Activated CD4-positive, alpha-beta T cell treated with anti-CD3 and anti-CD28 coated beads for 4 hours (primary cell): ENCODE measurements at regions not wholly inside any gene's neighbourhood (a gene's known extent, or its start where the extent isn't known, plus 50 kb on each side); places are given as distances from the start of the nearest gene placed in this dataset.
"Not testable (repeated sequence)": the region's sequence is repeated elsewhere in the genome, so short reads cannot be mapped to it uniquely, and the experiment has no call there.

Source experiments
- DNase-seq, 2 donors: peaks; one replicate each; pipeline ENCODE4 v3.0.0-alpha.2; 2020

GRCh38 chr5:100186181-100186580 is 349.0 kb upstream of the FAM174A start:
- DNase-seq: no peak

GRCh38 chr5:100182402-100182801 is 352.8 kb upstream of the FAM174A start:
- DNase-seq: no peak

- no peak for DNase-seq
Observed at GRCh38 chr5:100175346-100175745, 359.8 kb upstream of the FAM174A start.

GRCh38 chr5:100165309-100165708 is 369.9 kb upstream of the FAM174A start:
- no peak for DNase-seq

- no peak for DNase-seq
Observed at GRCh38 chr5:100161868-100162267, 373.3 kb upstream of the FAM174A start.

- no peak for DNase-seq
Observed at GRCh38 chr5:100157066-100157465, 378.1 kb upstream of the FAM174A start.

- DNase-seq: no peak
Observed at GRCh38 chr5:100148239-100148638, 386.9 kb upstream of the FAM174A start.

GRCh38 chr5:100142607-100143006 is 392.6 kb upstream of the FAM174A start:
- no peak for DNase-seq

- no peak for DNase-seq
Observed at GRCh38 chr5:100131161-100131560, 404.0 kb upstream of the FAM174A start.

- DNase-seq: no peak
Observed at GRCh38 chr5:100130307-100130706, 404.9 kb upstream of the FAM174A start.

GRCh38 chr5:100119903-100120302 is 415.3 kb upstream of the FAM174A start:
- no peak for DNase-seq

- DNase-seq: no peak
Observed at GRCh38 chr5:100110497-100110896, 424.7 kb upstream of the FAM174A start.

- DNase-seq: no peak
Observed at GRCh38 chr5:100108883-100109282, 426.3 kb upstream of the FAM174A start.

GRCh38 chr5:100103592-100104119 is 431.5 kb upstream of the FAM174A start:
- DNase-seq: not testable (repeated sequence)

GRCh38 chr5:100101466-100101865 is 433.7 kb upstream of the FAM174A start:
- not testable (repeated sequence) for DNase-seq

- not testable (repeated sequence) for DNase-seq
Observed at GRCh38 chr5:100096328-100096727, 438.8 kb upstream of the FAM174A start.

- DNase-seq: not testable (repeated sequence)
Observed at GRCh38 chr5:100080703-100081102, 454.5 kb upstream of the FAM174A start.

- DNase-seq: not testable (repeated sequence)
Observed at GRCh38 chr5:100079163-100079562, 456.0 kb upstream of the FAM174A start.

GRCh38 chr5:100066020-100066419 is 469.2 kb upstream of the FAM174A start:
- not testable (repeated sequence) for DNase-seq

- DNase-seq: no peak
Observed at GRCh38 chr5:100043475-100043874, 491.7 kb upstream of the FAM174A start.

- no peak for DNase-seq
Observed at GRCh38 chr5:100026606-100027005, 508.6 kb upstream of the FAM174A start.

- no peak for DNase-seq
Observed at GRCh38 chr5:100023536-100023935, 511.6 kb upstream of the FAM174A start.

GRCh38 chr5:100017520-100018262 is 517.5 kb upstream of the FAM174A start:
- no peak for DNase-seq

GRCh38 chr5:100013305-100013704 is 521.9 kb upstream of the FAM174A start:
- DNase-seq: not testable (repeated sequence)

GRCh38 chr5:100011160-100011559 is 524.0 kb upstream of the FAM174A start:
- not testable (repeated sequence) for DNase-seq
